Panc1 (cell line): ENCODE measurements at regions not wholly inside any gene's neighbourhood (a gene's known extent, or its start where the extent isn't known, plus 50 kb on each side); places are given as distances from the start of the nearest gene placed in this dataset.

ENCODE experiments used
- CTCF ChIP-seq: fragments of 450-650 bp; IDR thresholded peaks from 2 replicates; pipeline ENCODE4 v1.5.1; 2017; ENCODE audit warnings: mild to moderate bottlenecking
- REST ChIP-seq, 2 experiments: IDR thresholded peaks; 2 replicates each; pipeline ENCODE4 v1.6.1; 2011 to 2012; ENCODE audit warnings: low read depth in 2 of 2, control low read depth in 1 of 2, low read length in 1 of 2, mild to moderate bottlenecking in 1 of 2, moderate library complexity in 1 of 2; ENCODE audit not compliant: insufficient read depth in 1 of 2
- TCF7L2 ChIP-seq: IDR thresholded peaks from 2 replicates; pipeline ENCODE4 v1.6.1; 2011; ENCODE audit warnings: mild to moderate bottlenecking, low read depth, low read length, inconsistent platforms

GRCh38 chr12:88775742-88776151 is 195.5 kb upstream of the KITLG start:
- no peak for TF ChIP-seq CTCF
- TF ChIP-seq REST (IDR thresholded peaks at IDR 0.05; ENCODE audit: insufficient read depth in 1 of 2, low read depth in 2 of 2, low read length in 1 of 2): no peak
- TF ChIP-seq TCF7L2: no peak
